ENCODE measurements at regions not wholly inside any gene's neighbourhood (a gene's known extent, or its start where the extent isn't known, plus 50 kb on each side); places are given as distances from the start of the nearest gene placed in this dataset.
A peak's percentile ranks its signal among the peaks of the same experiment; 100 is the strongest.

DNA sequence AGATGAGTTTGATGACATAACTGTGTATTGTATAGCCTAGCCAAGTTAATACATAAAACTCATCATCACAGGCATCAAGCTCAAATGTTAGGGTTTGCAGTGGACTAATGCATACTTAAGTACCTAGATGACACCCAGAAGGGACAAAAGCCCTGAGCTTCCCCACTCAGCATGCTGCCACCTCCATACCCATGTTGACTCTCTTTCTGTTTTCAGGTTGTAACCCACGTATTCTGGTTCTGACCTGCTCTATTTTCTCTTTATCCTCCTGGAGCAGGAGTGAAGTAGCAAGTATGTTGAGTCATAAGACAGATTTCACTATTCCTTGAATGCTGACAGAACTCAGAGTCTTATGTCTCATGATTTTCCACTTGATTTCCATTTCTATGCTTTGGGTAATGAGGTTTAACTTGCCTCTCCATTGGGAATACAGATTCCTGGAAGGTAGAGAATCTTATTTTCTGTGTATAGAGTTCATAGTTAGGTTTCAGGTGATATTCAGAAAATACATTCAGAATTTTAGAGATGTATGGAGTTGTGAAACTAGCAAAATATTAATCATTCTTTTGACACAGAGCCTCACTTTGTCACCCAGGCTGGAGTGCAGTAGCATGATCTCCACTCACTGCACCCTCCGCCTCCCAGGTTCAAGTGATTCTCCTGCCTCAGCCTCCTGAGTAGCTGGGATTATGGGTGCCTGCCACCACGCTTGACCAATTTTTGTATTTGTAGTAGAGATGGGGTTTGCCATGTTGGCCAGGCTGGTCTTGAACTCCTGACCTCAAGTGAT is 122.5 kb upstream of the KCNJ15 start:
- in situ Hi-C loops (cut with HindIII; ENCODE audit: low pct_ligation_motif_present, low pct_unique_long_range_greater_than_20kb, low sequenced_read_pairs): no loop called here
- DNase-seq: no peak

DNA sequence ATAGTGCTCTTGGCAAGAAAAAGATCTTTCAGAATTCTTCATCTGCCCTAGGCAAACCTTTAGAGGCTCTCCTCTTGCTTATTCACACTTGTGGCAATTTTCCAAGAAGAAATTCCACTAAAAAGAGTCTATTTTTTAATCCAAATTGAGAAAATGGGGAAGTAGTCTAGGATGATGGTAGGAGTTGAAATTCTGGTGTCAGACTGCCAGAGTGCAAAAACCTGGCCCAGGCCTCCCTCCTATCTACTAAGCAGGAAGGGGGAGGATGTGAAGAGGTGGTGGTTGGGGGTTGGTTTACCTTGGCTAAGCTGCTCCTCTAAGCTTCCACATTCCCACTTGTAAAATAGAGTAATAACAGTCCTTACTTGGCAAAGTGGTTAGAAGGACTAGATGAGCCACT is 120.6 kb upstream of the KCNJ15 start:
- in situ Hi-C loops (cut with HindIII; ENCODE audit: low pct_ligation_motif_present, low pct_unique_long_range_greater_than_20kb, low sequenced_read_pairs): no loop called here
- DNase-seq: no peak

DNA sequence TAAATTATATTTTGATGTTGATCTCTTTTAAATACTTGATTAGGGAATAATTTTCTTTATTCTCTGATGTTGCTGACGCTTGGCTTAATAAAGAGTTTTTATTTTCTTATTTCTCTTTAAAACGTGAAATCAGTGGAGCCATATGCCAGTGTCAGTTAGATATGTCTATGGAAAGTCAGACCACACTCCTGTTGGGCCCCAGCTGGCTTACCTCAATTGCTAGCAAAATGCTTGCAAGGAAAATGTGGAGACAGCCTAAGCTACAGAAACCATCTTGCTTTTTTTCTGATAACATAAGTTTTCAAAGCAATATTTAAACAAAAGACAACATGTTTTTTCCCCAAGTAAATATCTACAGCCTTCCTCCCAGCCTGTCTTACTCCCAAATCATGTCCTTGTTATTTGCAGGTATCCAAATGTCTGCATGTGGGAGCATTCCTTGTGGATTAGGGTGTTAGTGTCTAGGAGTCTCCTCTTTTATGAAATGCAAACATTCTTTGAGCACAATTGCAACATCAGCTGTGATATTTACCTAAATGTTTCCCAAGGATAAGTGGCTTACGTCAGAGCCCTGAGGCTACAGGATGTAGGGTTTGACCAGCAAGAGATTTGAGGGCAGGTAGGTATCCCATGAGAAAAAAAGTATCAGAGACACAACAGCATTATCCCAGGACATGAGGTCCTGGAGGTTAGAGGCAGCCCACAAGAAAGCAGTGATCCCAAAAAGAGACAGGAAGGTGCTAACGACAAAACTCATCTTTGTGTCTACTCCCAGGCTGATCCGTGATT is 117.2 kb upstream of the KCNJ15 start:
- no peak for DNase-seq
- in situ Hi-C loops (cut with HindIII; ENCODE audit: low pct_ligation_motif_present, low pct_unique_long_range_greater_than_20kb, low sequenced_read_pairs): no loop called here

DNA sequence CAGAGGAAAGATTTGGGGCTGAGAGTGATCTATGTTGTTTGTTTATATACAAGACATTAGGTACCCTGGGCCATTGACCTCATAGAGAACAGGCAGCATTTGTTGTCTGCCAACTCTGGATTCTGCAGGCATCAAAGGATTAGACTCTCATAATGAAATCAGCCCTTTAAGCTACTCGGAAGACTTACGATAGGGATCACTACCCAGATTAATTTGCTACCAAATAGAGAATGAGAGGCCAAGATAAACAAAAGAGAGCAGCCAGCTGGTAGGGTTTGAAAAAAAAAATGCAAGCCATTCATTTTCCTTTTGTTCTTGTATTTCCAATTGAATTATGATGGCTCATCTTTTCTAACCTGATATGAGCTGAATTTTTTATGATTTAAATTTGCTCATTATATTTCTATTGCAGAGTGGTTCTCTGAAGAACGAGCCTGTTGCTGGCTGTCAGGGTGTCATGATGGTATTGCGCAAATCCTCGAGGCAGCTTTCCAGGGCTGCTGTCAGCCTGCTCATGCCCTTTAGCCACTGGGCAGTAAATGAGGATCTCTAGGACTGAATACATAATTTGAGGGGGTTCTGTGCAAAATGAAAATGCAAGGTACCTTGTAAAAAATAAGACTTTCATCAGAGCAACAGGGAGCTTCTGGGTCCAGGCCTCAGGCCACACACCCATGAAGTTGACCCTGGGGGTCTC is 116.4 kb upstream of the KCNJ15 start:
- DNase-seq: no peak
- in situ Hi-C loops (cut with HindIII; ENCODE audit: low pct_ligation_motif_present, low pct_unique_long_range_greater_than_20kb, low sequenced_read_pairs): no loop called here

DNA sequence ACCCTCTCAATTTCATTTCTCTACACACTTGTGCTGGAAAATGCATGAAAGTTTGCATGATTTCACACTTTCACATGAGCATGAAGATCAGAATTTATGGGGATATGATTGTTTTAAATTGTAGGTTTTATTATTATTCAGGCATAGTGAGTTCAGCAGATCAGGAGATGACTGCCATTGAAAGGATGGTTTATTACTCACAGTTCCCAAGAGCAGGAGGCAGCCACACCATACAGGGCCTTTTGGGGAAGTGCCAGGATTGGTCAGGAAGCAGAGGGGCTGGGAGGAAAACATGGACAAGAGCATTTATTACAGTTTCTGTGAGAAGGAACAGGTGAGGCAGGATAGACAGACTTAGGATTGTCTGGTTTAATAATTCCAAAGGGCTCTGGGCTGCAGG is 114.6 kb upstream of the KCNJ15 start:
- in situ Hi-C loops (cut with HindIII; ENCODE audit: low pct_ligation_motif_present, low pct_unique_long_range_greater_than_20kb, low sequenced_read_pairs): no loop called here

DNA sequence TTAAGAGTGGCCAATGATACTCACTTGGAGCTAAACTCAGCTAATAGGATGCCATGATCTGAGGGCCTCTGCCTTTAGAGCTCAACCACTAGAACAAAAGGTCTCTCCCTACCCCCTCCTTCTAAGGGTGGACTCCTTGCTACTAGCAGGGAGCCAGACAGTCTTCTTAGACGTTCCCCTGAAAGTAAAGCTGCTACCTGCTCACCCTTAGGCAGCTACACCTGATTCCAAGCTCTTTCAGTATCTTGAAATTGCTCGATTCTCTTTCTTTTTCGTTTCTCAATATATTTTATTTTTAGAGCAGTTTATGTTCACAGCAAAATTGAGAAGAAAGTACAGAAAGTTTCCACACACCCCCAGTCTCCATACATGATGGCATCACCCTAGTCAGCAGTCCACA is 112.6 kb upstream of the KCNJ15 start:
- no peak for DNase-seq
- in situ Hi-C loops (cut with HindIII; ENCODE audit: low pct_ligation_motif_present, low pct_unique_long_range_greater_than_20kb, low sequenced_read_pairs): no loop called here

More for the DNA sequence above, 114.6 kb upstream of the KCNJ15 start:
- no peak for DNase-seq

DNA sequence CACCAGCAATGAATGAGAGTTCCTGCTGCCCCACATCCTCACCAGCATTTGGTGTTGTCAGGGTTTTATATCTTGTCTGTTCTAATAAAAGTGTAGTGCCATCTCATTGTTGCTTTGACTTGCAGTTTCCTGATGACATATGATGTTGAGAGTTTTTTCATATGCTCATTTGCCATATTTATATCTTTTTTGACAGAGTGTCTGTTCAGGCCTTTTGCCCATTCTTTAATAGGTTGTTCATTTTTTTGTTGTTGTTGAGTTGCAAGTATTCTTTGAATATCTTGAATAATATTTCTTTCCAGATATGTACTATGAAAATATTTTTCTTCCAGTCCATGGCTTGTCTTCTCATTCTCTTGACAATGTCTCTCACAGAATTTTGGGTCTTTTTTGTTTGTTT is 111.7 kb upstream of the KCNJ15 start:
- no peak for DNase-seq

DNA sequence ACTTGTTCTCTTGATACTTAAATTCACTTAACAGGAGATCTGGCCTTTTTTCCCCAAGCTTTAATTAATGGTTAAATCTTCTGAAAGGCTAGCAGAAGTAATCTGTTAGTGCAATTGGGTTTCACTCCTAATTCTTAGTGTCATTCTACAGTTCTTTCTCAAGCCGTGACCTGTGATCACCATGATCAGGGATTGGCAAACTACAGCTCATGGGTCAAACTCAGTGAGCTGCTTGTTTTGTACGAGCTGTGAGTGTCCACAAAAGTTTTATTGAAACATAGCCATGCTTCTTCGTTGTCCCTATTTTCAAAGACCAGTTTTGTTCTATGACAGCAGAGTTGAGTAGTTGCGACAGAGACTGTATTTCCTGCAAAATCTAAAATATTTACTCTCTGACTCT is 109.4 kb upstream of the KCNJ15 start:
- no peak for DNase-seq
- in situ Hi-C loops (cut with HindIII; ENCODE audit: low pct_ligation_motif_present, low pct_unique_long_range_greater_than_20kb, low sequenced_read_pairs): no loop called here

More for the DNA sequence above, 111.7 kb upstream of the KCNJ15 start:
- in situ Hi-C loops (cut with HindIII; ENCODE audit: low pct_ligation_motif_present, low pct_unique_long_range_greater_than_20kb, low sequenced_read_pairs): no loop called here

DNA sequence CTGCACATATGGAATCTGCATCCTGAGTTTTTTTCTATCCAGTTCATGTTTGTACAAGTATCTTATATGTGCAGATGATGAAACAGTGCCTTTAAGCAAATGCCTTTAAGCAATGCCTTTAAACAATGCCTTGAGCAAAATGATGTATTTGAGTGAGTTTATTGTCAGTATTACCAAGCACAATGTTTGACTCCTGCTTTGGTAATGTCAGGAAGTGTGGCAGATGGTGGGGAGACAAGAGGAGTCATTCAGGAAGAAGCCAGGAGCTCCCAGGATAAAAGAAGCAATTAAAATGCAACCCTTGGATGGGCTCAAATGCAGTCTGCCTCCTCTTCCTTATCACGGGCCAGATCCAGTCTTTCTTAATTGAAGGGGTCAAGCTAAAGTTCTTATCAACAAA is 108.7 kb upstream of the KCNJ15 start:
- DNase-seq: no peak
- in situ Hi-C loops (cut with HindIII; ENCODE audit: low pct_ligation_motif_present, low pct_unique_long_range_greater_than_20kb, low sequenced_read_pairs): no loop called here

DNA sequence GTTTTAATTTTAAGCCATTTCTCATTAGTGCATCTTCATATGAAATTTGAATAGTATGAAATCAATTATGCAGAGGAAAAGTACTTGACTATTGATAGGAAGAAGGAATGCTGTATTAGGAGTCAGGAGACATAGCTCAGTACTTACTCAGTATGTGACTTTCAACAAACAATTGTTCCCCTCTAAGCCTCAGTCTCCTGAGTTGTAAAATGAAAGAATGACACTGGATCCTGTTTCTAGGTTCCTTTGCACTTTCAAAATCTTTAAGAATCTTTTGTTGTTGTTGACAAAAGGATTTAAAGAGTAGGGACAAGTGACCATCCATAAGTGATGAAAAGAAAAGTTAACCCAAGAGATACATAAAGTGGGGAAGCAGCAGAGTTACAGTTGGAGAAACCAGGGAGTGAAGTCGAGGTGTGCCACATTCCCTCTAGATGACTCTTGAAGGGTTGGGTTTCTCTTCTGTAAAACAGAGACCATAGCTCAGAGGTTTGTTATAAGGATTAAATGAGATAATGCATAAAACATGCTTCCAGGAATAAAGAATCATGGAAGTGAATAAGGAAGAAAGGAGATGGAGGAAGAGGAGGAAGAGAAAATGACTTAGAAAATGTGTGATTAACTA is 105.7 kb upstream of the KCNJ15 start:
- DNase-seq: no peak
- in situ Hi-C loops (cut with HindIII; ENCODE audit: low pct_ligation_motif_present, low pct_unique_long_range_greater_than_20kb, low sequenced_read_pairs): loop anchor here (25.0 kb wide), 1 partner anchor 211 kb away; no protein-coding TSS in a partner anchor

DNA sequence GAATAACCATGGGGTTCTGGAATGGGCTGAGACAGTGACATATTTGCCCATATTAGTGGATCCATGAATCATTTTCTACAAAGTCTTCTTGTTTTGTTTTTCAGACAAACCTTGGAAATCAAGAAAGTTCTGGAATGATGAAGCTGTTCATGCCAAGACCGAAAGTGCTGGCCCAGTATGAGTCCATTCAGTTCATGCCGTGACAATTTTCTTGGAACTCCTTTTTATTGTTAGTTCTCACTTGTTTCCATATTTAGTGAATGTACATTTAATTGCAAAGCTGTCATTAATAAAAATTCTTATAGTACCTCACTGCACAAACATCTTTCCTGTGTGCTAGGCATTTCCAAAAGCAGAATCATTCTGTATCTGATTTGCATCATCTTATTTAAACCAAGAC is 100.6 kb upstream of the KCNJ15 start:
- in situ Hi-C loops (cut with HindIII; ENCODE audit: low pct_ligation_motif_present, low pct_unique_long_range_greater_than_20kb, low sequenced_read_pairs): loop anchor here (25.0 kb wide), 1 partner anchor 206 kb away; no protein-coding TSS in a partner anchor
- DNase-seq: no peak

DNA sequence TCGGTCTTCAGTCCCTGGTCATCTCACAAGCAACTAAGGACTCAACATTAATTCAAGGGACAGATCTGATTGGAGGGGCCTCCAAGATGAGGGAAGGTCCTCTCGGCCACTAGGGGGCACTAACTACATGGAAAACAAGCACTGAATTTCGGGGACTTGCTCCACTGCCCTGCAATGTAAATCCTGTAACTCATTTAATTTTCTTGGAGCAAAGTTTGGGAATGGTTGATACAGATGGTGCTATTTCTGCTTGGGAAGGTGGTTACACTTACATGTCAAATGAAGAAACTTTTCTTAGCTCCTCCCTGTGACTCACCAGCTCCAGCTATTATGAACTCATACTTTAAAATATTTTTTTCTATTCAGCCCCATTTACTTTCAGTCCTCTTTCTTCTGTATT is 97.4 kb upstream of the KCNJ15 start:
- peak; percentile 61 for DNase-seq
- in situ Hi-C loops (cut with HindIII; ENCODE audit: low pct_ligation_motif_present, low pct_unique_long_range_greater_than_20kb, low sequenced_read_pairs): loop anchor here (25.0 kb wide), 1 partner anchor 203 kb away; no protein-coding TSS in a partner anchor

DNA sequence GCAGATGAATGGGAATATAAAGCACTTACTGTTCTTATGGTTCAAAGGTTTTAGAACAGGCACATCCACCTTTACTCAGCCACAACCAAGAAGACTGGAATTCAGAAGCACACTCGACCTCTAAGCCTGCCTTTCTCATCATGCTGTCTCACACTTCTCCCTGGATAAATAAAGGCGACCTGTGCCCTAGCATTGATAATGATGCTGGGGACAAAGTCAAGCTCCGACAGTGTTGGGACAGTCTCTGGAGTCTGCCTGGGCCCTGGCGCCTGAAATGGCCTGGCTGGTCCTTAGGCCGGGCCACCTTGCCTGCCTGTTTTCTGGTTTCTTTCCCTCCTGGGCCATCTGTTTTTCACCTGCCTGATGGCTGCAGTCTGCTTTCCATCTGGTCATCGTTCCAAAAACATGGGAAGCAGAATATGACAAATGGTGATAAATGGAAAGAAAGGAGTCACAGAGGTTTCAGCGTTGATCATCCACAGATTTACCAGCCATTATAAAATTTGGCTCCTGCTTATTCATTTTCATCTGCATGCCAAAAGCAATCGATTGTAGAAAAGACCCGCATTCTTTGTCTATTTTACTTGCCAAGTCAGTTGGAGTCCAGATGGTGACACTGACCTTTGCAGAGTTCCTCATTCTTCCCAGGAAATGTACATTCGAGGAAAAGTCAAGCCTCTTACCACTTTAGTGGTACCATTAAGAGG is 91.2 kb upstream of the KCNJ15 start:
- in situ Hi-C loops (cut with HindIII; ENCODE audit: low pct_ligation_motif_present, low pct_unique_long_range_greater_than_20kb, low sequenced_read_pairs): loop anchor here (25.0 kb wide), 1 partner anchor 197 kb away; no protein-coding TSS in a partner anchor
- DNase-seq: no peak

DNA sequence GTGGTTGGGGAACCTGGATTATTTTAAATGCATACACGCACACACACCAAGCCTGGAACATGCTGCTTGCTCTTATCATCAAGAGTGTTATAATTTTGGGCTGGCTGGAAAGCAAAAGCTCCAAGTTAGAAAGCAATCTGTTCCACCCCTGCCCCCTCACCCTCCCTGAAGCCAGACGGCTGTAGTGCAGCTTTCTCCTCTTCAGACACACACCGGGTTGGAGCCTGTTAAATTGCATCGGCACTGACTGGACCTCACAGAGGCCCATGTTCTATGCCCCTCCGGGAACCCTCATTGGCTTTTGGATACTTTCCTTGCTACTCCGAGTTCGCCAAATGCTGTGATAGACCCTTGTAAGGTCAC is 90.6 kb upstream of the KCNJ15 start:
- no peak for DNase-seq
- in situ Hi-C loops (cut with HindIII; ENCODE audit: low pct_ligation_motif_present, low pct_unique_long_range_greater_than_20kb, low sequenced_read_pairs): loop anchor here (25.0 kb wide), 1 partner anchor 196 kb away; no protein-coding TSS in a partner anchor

DNA sequence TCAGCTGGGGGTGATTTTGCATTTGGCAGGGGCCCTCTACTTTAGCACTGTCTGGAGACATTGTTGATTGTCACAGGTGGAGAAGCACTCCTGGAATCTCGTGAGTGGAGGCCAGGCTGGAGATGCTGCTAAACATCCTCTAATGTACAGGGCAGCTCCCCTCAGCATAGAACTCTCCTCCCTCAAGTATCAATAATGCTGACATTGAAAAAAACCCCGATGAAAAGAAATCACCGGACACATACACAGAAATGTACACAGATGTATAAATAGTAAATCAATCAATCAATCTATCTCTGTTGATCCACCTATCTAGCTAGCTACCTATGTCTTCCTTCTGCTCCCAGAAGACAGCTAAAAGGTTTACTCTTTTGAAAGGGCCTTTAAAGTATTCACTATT is 89.4 kb upstream of the KCNJ15 start:
- no peak for DNase-seq
- in situ Hi-C loops (cut with HindIII; ENCODE audit: low pct_ligation_motif_present, low pct_unique_long_range_greater_than_20kb, low sequenced_read_pairs): loop anchor here (25.0 kb wide), 1 partner anchor 195 kb away; no protein-coding TSS in a partner anchor

DNA sequence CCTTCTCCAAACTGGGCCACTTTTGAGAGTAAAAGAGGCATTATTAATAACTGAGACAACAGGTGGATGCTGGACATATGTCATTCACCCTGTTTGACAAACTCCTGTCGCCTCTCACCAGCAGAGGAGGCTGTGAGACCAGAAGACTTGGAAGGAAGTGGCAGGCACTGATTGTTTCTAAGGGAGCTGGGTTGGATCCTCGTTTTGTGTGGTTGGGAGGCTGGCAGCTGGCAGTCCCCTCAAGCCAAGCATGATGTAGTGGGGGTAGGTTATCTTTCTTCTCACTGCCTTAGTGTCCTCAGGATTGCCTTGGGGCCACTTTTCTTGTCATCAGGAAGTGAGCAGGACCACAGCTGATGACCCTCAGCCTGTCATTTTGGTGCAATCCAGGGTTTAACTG is 86.5 kb upstream of the KCNJ15 start:
- in situ Hi-C loops (cut with HindIII; ENCODE audit: low pct_ligation_motif_present, low pct_unique_long_range_greater_than_20kb, low sequenced_read_pairs): loop anchor here (25.0 kb wide), 1 partner anchor 192 kb away; no protein-coding TSS in a partner anchor
- DNase-seq: peak; percentile 44

DNA sequence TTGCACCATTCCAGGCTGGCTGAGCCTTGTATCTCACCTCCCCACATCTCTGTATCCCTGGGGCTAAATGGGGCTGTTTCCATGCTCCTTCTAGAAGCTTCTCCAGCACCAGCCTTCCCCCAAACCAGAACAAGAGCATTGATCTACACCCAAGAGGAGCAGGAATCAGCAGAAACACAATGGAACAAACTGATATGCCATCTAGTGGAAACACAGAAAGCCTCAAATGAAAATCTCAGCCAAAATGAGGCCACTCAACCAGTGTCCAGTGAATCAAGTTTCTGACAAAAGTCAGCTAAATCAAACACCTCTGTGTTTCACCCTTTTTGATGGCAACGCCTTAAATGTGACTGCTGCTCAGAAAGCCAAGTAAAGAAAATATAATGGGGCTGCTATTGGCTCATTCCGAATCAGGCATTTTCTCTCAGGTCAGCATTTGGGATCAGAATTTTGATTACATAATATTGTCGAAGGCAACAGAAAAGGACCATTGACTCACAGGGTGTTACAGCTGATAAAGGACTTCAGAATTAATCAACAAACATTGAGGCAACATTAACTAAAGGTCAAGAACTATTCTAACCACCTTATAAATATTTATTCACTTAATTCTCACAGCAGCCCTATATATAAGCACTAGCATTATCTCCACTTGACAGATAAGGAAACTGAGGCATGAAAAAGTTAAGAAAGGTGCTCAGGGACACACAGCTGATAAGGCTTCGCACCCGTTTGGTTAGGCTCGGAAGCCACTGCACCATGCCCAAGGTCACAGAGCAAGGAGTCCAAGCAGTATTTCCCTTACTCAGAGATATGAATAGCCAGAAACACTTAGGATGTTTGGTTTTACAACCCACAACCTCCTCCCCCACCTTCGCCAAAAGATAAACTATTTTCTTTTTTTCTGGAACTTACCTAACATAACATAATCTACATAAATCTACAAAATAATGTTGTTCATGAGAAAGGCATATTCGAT is 85.8 kb upstream of the KCNJ15 start:
- in situ Hi-C loops (cut with HindIII; ENCODE audit: low pct_ligation_motif_present, low pct_unique_long_range_greater_than_20kb, low sequenced_read_pairs): loop anchor here (25.0 kb wide), 1 partner anchor 191 kb away; no protein-coding TSS in a partner anchor
- peak; percentile 4 for DNase-seq

All from ACHN (cell line).